HG02981 (cell line): ENCODE measurements at regions not wholly inside any gene's neighbourhood (a gene's known extent, or its start where the extent isn't known, plus 50 kb on each side); places are given as distances from the start of the nearest gene placed in this dataset.

Experiments used
- ATAC-seq: cut with Tn5 transposase; IDR thresholded peaks from one replicate; pipeline ENCODE4 v1.9.1; 2021; ENCODE audit warnings: mild to moderate bottlenecking, moderate library complexity; ENCODE audit not compliant: unreplicated experiment

GRCh38 chr6:91611190-91611589 lies 1024.3 kb upstream of the MAP3K7 start:
- no peak for ATAC-seq

- no peak for ATAC-seq
These were observed 1021.6 kb upstream of the MAP3K7 start for GRCh38 chr6:91608428-91608827.

GRCh38 chr6:91606148-91606901 lies 1019.5 kb upstream of the MAP3K7 start:
- no peak for ATAC-seq

GRCh38 chr6:91600561-91600960 lies 1013.7 kb upstream of the MAP3K7 start:
- no peak for ATAC-seq

- no peak for ATAC-seq
These were observed 1003.3 kb upstream of the MAP3K7 start for GRCh38 chr6:91590191-91590590.

GRCh38 chr6:91580635-91581034 lies 993.8 kb upstream of the MAP3K7 start:
- no peak for ATAC-seq

- peak; percentile 92 for ATAC-seq
These were observed 988.2 kb upstream of the MAP3K7 start for GRCh38 chr6:91575032-91575431.

GRCh38 chr6:91573826-91574416 lies 987.0 kb upstream of the MAP3K7 start:
- no peak for ATAC-seq

- no peak for ATAC-seq
These were observed 986.0 kb upstream of the MAP3K7 start for GRCh38 chr6:91572878-91573277.

- ATAC-seq: no peak
These were observed 982.2 kb upstream of the MAP3K7 start for GRCh38 chr6:91569071-91569470.

- no peak for ATAC-seq
These were observed 979.6 kb upstream of the MAP3K7 start for GRCh38 chr6:91566467-91566866.

- ATAC-seq: no peak
These were observed 978.3 kb upstream of the MAP3K7 start for GRCh38 chr6:91565207-91565606.

- no peak for ATAC-seq
These were observed 976.1 kb upstream of the MAP3K7 start for GRCh38 chr6:91562955-91563354.

- ATAC-seq: no peak
These were observed 973.5 kb upstream of the MAP3K7 start for GRCh38 chr6:91560409-91560808.

- no peak for ATAC-seq
These were observed 954.0 kb upstream of the MAP3K7 start for GRCh38 chr6:91540902-91541301.

- ATAC-seq: no peak
These were observed 952.6 kb upstream of the MAP3K7 start for GRCh38 chr6:91539456-91539855.

GRCh38 chr6:91538622-91539021 lies 951.8 kb upstream of the MAP3K7 start:
- ATAC-seq: no peak

GRCh38 chr6:91534614-91535013 lies 947.7 kb upstream of the MAP3K7 start:
- ATAC-seq: no peak

- no peak for ATAC-seq
These were observed 936.6 kb upstream of the MAP3K7 start for GRCh38 chr6:91523511-91523910.

- no peak for ATAC-seq
These were observed 935.1 kb upstream of the MAP3K7 start for GRCh38 chr6:91521999-91522398.

- ATAC-seq: no peak
These were observed 922.8 kb upstream of the MAP3K7 start for GRCh38 chr6:91509711-91510110.

- ATAC-seq: no peak
These were observed 922.2 kb upstream of the MAP3K7 start for GRCh38 chr6:91509039-91509438.

- ATAC-seq: no peak
These were observed 919.6 kb upstream of the MAP3K7 start for GRCh38 chr6:91506509-91506908.
